ENCODE measurements at regions not wholly inside any gene's neighbourhood (a gene's known extent, or its start where the extent isn't known, plus 50 kb on each side); places are given as distances from the start of the nearest gene placed in this dataset.

DNA sequence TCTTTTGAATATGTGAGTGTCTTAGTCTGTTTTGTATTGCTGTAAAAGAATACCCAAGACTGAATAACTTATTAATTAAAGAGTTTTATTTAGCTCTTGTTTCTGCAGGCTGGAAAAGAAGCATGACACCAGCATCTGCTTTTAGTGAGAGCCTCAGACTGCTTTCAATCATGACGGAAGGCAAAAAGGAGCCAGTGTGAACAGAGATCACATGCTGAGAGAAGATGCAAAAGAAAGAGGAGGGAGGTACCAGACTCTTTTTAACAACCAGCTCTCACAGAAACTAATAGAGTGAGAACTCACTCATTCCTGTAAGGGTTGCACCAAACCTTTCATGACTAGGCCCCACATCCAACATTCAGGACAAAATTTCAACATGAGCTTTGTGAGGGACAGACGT, 101.6 kb upstream of the HNMT start:
- no peaks in the 10 kb centered on the region for H3K9me3 Mint-ChIP-seq
- peaks cover 3% of the 10 kb centered on the region for H3K4me1 Mint-ChIP-seq (ENCODE audit: unreplicated experiment)
- H3K27ac Mint-ChIP-seq: no peak overlapping the region
- H3K4me3 Mint-ChIP-seq: no peak overlapping the region
- H3K36me3 Mint-ChIP-seq: no peaks in the 10 kb centered on the region
- DNase-seq (ENCODE audit: extremely low spot score, unreplicated experiment): no peak
- TF ChIP-seq, protein P1, sequence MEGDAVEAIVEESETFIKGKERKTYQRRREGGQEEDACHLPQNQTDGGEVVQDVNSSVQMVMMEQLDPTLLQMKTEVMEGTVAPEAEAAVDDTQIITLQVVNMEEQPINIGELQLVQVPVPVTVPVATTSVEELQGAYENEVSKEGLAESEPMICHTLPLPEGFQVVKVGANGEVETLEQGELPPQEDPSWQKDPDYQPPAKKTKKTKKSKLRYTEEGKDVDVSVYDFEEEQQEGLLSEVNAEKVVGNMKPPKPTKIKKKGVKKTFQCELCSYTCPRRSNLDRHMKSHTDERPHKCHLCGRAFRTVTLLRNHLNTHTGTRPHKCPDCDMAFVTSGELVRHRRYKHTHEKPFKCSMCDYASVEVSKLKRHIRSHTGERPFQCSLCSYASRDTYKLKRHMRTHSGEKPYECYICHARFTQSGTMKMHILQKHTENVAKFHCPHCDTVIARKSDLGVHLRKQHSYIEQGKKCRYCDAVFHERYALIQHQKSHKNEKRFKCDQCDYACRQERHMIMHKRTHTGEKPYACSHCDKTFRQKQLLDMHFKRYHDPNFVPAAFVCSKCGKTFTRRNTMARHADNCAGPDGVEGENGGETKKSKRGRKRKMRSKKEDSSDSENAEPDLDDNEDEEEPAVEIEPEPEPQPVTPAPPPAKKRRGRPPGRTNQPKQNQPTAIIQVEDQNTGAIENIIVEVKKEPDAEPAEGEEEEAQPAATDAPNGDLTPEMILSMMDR (conservative IDR thresholded peaks at IDR 0.05): no peak
- H3K27me3 Mint-ChIP-seq: no peaks in the 10 kb centered on the region

DNA sequence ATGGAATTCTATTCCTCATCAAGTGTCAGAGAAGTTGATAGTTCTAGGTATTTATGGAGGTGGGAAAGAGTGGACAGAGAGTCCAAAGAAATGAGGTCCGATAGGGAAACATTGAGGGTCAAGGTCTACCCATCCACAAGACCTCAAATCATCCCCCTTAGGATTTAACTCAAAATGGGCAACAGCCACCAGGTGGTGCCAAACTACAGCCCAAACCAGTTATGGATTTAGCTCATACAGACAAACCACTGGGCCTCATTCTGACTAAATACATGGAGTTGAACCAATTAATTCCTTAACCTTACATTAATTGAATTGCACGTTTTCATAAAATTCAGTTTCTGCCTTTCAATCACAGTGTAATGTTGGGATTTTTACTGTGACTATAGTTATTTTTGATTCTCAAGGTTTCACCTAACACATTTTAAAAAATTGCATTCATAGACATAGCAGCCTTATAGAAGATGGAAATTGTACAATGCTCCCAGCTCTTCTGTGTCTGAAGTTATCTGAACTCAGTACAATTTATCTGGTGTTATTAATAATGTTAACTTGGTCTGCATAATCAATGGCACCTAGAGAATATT, 98.2 kb upstream of the HNMT start:
- TF ChIP-seq, protein P1 (conservative IDR thresholded peaks at IDR 0.05): peak; percentile 86
- H3K27me3 Mint-ChIP-seq: no peaks in the 10 kb centered on the region
- H3K4me1 Mint-ChIP-seq (ENCODE audit: unreplicated experiment): no peaks in the 10 kb centered on the region
- H3K36me3 Mint-ChIP-seq: no peaks in the 10 kb centered on the region
- H3K4me3 Mint-ChIP-seq: no peak overlapping the region
- no peak for DNase-seq (ENCODE audit: extremely low spot score, unreplicated experiment)
- no peak overlapping the region for H3K27ac Mint-ChIP-seq
- H3K9me3 Mint-ChIP-seq: no peaks in the 10 kb centered on the region

DNA sequence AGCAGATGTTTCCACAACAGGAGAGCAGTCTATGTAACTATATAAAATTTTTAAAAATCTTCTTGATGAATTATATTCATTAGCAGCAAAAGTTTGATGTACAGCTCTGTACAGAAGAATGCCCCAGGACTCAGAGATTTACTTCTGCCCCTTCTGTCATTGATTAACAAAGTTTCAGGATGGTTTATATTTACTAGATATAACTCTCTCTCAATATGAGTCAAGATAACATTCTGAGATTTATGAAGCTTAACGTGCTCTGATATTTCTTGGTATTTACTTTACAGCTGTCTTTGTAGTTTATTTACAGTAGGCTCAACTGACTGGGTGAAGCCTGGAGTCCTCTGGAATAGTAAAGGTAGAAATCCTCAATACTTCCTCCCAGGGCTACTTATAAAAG, 93.6 kb upstream of the HNMT start:
- Mint-ChIP-seq H3K27ac (no peak overlapping the region), H3K4me3 (no peak overlapping the region), H3K9me3 (no peaks in the 10 kb centered on the region), H3K4me1 (ENCODE audit: unreplicated experiment) (no peaks in the 10 kb centered on the region), H3K36me3 (no peaks in the 10 kb centered on the region), H3K27me3 (no peaks in the 10 kb centered on the region)
- TF ChIP-seq, protein P1 (conservative IDR thresholded peaks at IDR 0.05): no peak
- DNase-seq (ENCODE audit: extremely low spot score, unreplicated experiment): no peak

DNA sequence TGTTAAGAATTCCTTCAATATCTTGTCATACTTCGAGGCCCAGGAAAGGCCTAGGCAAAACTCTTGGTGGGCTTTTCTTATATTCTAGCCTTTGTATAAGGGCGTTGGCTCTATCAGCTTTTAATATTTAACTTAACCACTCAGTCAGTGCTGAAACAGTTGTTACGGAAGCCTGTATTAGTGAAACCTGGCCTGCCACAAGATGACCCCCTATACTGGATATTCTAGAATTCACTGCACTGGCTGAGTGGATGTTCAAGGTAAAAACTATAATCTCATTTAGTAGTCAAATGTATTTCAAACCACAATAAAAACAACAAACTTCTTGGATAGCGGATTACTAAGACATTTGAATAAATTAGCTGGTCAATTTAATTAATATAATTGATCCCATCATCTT, 91.7 kb upstream of the HNMT start:
- H3K27me3 Mint-ChIP-seq: no peaks in the 10 kb centered on the region
- TF ChIP-seq, protein P1 (conservative IDR thresholded peaks at IDR 0.05): no peak
- H3K4me1 Mint-ChIP-seq (ENCODE audit: unreplicated experiment): no peaks in the 10 kb centered on the region
- H3K27ac Mint-ChIP-seq: no peak overlapping the region
- no peak overlapping the region for H3K4me3 Mint-ChIP-seq
- H3K9me3 Mint-ChIP-seq: no peaks in the 10 kb centered on the region
- DNase-seq (ENCODE audit: extremely low spot score, unreplicated experiment): no peak
- no peaks in the 10 kb centered on the region for H3K36me3 Mint-ChIP-seq

DNA sequence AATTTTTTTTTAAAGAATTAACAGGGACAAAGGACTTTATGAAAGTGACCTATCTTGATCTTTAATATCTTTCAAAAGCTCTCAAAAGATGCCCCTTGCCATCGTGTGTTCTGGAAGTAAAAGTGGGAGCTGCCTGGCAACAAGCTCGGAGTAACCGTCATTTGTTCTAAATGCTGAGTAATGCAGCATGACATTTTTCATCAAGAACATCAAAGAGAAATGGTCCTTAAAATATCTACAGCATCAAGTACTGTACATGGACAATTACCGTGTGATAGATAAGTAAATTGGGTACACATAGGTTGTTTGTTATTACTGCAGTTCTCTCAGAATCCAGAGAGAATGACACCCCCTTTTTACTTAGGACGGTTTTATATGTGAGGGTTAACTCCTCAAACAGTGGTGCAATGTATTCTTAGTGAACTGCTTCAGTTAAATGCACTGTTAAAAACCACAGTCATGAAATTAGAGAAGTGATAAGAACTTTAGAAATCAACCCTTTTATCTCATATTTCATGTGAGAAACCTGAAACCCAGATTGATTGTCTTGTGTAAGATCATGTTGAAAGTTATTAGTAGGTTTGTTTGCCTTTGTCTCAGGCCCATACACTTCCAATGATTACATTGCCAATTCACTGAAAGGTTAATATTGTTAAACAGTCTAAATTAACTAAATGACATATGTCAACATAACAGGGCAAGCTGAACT, 90.6 kb upstream of the HNMT start:
- Mint-ChIP-seq H3K27me3 (no peaks in the 10 kb centered on the region), H3K36me3 (no peaks in the 10 kb centered on the region), H3K27ac (no peak overlapping the region), H3K4me3 (no peak overlapping the region), H3K4me1 (ENCODE audit: unreplicated experiment) (no peaks in the 10 kb centered on the region), H3K9me3 (no peaks in the 10 kb centered on the region)
- DNase-seq (ENCODE audit: extremely low spot score, unreplicated experiment): no peak
- TF ChIP-seq, protein P1 (conservative IDR thresholded peaks at IDR 0.05): no peak

Data from type B pancreatic cell (in vitro differentiated cells).